SK-N-MC (cell line): ENCODE measurements at regions not wholly inside any gene's neighbourhood (a gene's known extent, or its start where the extent isn't known, plus 50 kb on each side); places are given as distances from the start of the nearest gene placed in this dataset.

ENCODE experiments used
- EZH2 ChIP-seq: fragments of 200-600 bp; sonication (generic); IDR thresholded peaks from one replicate; pipeline ENCODE4 v1.6.1; 2017; ENCODE audit warnings: antibody characterized with exemption
- FOXP2 ChIP-seq: optimal IDR thresholded peaks from 2 replicates; pipeline ENCODE3; 2011; ENCODE audit warnings: mild to moderate bottlenecking, moderate library complexity; ENCODE audit not compliant: insufficient read depth; ENCODE audit errors: extremely low read length, control extremely low read depth
- POLR2AphosphoS5 ChIP-seq: IDR thresholded peaks from 2 replicates; pipeline ENCODE4 v1.6.1; 2012; ENCODE audit warnings: mild to moderate bottlenecking, low read depth, low read length, borderline replicate concordance

GRCh38 chr3:113136544-113136943, 74.8 kb upstream of the BOC start:
- no peak for TF ChIP-seq POLR2AphosphoS5
- TF ChIP-seq EZH2 = no peak
- TF ChIP-seq FOXP2 = no peak
